HG03108 (cell line): ENCODE measurements at regions not wholly inside any gene's neighbourhood (a gene's known extent, or its start where the extent isn't known, plus 50 kb on each side); places are given as distances from the start of the nearest gene placed in this dataset.
"Not testable (repeated sequence)": the region's sequence is repeated elsewhere in the genome, so short reads cannot be mapped to it uniquely, and the experiment has no call there.

ENCODE experiments used
- ATAC-seq: cut with Tn5 transposase; IDR thresholded peaks from one replicate; pipeline ENCODE4 v1.9.1; 2021; ENCODE audit warnings: moderate library complexity; ENCODE audit not compliant: unreplicated experiment

DNA sequence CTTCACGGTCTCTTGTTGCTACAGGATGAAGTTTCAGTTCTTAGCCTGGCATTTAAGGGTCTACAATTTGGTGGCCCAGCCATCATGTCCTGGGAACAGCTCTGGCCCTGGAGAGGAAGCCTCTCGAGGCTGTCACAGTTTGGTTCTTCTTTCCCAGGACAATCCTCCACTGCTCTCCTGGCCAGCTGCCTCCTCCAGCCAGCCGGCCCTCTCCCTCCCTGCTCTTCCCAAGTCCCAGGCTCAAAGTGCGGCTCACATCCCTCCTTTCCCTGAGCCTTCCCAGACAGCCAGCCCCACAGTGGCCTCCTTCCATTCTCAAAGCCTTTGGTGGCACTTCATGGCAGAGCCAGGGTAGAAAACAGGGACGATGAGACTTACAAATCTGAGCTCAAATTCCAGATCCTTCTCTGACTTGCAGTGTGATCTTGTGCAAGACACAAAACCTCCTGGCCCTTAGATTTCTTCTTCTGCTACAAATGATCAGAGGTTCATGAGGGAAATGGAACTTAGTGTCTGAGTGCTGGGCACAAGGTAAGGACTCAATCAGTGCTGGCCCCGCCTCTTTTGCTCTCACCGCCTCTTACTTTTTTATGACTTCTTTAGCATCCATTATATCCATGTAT, 223.8 kb upstream of the ECI2 start:
- no peak for ATAC-seq

DNA sequence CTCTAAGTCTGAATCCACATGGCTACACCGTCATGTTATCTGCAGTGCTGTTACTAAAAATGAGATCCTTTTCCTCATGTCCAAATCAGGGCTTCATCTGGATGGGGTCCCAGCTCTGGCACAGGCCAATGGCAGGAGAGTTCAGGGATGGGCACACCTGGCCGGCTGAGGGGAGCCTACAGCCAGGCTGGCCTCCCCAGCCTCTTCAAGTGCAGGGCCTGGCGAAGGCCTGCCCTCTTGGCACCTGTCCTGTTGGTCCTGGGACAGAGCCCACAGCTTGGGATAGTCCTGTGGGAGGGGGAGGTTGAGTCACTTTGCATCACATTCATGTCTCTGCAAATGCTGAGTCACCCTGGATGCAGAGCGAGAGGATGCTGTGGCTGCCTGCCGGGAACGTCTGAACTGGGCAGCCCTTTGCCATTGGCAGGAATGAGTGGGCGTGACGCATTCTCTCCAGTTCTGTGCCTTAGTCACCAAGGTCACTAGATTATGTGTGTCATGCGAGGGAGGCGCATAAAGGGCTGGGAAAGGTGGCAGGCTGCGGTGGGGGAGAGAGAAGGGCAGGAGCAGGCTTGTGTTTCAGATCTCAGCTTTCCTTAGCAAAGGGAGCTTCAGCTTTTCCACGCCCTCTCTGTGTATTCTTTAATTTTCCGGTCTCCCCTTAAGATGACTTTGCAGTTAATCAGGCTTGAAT, 223.2 kb upstream of the ECI2 start:
- ATAC-seq, result no peak

DNA sequence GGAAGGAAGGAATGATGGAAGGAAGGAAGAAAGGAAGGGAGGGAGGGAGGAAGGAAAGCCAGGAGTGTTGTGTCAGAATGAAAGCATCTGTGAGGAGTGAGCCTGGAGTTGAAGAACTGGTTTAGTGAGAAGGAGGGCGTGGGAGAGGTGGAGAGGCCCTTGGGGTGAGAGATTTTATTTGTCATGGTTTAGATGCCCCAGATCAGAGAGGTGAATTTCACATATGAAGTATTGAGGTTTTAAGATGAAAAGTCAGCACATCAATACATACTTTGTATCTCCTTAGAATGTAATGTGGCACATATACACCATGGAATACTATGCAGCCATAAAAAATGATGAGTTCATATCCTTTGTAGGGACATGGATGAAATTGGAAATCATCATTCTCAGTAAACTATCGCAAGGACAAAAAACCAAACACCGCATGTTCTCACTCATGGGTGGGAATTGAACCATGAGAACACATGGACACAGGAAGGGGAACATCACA, 222.3 kb upstream of the ECI2 start:
- ATAC-seq, result not testable (repeated sequence)

DNA sequence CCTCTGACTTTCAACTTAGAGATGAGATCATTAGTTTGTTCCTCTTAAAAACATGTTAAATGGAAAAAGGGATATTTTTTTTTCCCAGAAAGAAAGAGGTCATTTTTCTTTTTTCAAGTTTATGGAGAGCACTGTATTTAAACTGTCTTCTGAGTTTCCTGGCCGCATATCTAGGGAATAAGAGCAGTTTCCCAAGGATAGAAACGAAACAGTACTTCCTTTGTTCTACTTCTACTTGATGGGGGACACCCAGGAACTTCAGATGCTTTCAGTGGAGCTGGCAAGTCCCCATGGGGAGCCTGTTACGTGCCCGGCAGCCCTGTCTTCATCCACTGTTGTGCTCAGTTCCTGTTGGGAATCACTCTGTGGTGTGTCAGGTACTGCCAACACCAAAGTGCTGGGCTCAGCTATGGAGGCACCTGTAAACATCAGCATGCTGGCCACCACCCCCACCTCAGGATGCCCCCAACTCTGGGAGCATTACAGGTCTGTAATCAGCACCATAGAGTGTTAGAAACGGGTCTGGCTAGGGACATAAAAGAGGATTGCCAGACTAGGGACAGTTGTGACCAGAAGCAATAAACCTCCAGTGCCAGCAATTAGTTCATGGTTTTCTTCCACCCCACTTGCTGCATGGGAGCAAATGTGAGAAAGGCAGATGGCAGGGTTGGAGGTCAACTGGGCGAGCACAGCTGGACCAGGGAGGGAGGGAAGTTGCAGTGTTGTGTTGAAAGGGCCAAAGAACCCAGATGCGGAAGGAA, 221.7 kb upstream of the ECI2 start:
- no peak for ATAC-seq

DNA sequence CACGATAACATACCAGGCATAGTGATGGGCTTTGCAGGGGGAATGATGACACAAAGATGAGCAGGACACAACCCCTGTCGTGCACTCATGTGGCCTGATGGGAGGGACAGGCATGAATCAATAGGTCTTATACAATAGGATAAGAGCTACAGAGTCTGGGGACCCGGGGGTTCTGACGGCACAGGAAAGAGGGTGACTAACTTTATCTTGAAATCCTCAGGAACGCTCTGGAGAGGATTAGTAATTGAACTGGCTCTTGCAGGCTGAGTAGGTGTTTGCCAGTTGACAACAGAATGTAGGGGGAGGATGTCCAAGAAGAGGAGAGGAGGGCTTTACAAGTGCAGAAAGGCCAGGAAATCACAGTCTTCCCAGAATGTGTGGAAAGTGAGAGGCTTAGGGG, 219.9 kb upstream of the ECI2 start:
- no peak for ATAC-seq

DNA sequence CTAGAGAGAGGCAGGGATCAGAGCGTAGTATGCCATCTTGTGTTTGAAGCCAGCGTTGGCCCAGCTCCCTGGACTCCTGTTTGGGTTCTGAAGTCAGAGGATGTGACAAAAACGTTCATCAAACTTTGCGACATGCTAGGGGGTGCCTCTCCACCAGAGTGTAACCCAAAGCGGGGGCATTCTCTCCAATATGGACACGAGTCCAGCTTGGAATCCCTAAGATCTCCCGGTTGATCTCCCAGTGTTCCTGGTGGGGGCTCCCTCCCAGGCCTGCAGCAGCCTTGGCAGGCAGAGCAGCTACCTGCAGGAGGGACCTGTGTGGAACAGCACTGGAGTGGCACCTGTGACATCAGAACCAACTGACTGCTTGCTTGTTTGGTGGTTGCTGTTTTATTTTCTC, 218.8 kb upstream of the ECI2 start:
- ATAC-seq, result no peak

DNA sequence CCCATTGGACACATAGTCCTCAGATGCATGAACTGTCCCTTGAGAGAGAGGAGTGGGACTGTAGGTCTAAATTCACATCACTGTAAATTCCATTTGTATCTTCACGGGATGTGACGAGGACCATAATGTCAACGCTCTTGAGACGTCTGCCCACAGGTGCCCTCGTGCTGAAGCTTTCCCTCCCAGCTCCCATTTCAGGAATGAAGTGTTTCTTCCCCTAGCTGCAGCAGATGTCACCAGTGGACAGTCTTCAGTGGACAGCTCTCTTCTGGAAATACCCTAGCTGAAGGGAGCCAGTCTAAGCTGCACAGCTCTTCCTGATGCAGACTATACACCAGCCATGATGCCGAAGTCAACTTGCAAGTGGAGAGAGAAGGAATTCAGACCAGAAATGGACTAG, 217.4 kb upstream of the ECI2 start:
- no peak for ATAC-seq

DNA sequence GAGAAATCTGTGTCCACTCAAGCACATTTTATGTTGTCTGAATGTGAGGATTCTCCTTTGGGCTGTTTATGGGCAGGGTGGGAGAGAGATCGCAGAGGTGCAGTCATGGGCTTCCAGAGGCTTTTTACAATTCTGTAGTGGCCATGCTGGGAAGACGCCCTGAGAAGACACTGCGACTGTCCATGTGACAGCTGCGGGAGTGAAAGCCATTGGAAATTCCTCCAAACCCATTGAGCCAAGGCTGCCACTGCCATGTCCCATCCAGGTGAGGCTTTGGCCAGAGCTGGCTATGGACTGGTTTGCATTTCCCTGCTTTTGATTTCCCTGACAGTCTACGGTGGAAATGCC, 216.9 kb upstream of the ECI2 start:
- no peak for ATAC-seq

DNA sequence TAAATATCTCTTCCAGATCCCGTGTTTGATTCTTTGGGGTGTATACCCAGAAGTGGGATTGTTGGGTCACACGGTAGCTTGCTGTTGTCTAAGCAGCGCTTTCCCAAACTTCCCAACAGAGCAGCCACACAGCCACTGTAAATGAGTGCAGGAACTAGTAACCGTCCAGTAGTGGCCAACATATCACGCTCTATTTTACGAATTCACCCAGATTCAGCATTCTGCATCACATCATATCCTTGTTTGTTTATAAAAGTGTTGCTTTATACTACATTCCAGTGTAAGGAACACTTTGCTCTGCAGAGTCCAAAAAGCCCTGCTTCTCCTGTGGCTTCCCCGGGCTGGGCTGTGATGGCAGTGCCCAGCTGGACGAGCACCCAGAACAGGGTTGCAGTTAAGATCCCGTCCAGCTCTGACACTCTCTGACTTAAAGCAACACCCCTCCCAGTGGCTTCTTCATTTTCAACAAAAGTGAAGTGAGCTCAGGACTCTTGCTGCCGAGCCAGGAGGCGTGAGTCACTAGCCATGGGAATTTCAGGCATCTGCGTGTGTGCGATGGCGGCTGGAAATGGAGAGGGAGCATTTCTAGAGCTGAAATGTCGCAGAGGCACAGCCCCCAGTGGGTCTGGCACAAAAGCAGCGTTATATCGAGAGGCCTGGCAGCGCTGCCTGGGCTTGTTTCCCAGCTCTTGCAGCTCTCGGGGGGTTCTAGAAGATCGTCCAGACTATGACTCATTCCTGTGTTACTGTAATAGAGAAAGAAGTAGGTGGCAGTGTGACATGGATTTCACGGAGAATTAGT, 216.3 kb upstream of the ECI2 start:
- no peak for ATAC-seq

DNA sequence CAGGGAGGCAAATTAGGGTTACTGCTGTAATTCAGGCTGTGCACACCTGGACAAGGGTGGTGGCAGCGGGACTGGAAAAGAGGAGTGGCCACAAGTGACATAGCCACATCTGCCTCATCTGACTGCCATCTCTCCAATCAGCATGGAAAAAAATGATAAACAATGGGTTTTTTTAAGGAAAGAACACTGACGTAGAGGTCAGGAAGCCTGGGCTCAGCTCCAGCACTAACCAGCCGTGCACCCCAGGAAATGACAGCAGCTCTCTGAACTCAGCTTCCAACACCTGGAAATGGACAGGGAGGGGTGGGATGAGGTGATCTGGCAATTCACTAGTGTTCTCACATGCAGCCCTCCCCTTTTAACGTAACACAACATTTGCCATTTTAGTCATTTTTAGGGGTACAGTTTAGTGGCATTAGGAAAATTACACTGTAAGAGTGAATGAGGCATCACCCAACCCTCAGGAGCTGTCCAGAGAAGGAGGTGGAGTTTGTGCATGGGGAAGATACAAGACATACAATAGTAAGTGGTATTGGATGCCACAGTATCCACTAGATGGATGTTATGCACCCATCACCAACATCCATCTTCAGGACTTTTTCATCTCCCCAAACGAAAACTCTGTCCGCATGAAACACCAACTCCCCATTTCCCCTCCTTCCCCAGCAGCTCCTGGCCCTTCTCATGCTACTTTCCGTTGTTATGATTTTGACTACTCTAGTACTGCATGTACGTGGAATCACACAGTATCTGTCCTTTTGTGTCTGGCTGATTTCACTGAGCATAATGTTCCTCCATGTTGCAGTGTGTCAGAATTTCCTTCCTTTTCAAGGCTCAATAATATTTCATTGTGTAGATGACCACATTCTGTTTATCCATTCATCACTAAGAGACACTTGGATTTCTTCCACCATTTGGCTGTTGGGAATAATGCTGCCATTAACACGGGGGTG, 215.5 kb upstream of the ECI2 start:
- ATAC-seq, result no peak

DNA sequence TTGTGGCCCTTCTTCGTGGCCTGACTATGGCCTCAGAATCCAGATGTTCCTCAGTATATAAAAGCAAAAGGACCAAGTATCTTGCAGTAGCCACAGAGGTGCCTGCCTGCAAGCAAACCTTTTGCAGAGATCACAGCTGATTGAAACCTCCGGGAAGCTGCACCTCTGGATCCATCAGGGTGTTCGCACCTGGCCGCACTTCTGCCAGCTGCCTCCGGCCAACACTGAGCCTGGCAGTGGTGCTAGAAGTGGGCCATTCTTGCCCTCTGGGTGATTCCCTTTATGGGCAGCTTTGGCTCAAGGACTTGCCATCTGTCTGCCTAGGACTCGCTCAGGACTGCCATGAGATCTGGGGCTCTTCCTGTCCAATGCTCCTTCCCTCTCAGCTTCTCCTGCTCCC, 214.6 kb upstream of the ECI2 start:
- no peak for ATAC-seq

DNA sequence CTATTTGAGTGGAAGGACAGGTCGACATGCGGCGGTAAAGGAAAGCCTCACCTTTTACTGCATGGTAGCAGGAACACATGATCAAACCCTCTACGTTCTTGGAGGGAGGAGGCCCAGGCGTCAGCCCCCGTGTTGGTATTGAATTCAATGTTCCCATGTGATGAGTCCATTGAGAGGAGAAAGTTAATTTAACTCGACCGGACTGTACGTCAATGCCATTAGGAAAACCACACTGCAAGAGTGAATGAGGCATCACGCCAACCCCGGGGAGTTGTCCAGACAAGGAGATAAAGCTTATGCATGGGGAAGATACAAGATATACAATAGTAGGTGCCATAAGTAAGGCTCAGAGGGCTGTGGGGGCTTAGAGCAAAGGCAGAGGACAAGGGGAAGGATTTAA, 213.9 kb upstream of the ECI2 start:
- no peak for ATAC-seq

DNA sequence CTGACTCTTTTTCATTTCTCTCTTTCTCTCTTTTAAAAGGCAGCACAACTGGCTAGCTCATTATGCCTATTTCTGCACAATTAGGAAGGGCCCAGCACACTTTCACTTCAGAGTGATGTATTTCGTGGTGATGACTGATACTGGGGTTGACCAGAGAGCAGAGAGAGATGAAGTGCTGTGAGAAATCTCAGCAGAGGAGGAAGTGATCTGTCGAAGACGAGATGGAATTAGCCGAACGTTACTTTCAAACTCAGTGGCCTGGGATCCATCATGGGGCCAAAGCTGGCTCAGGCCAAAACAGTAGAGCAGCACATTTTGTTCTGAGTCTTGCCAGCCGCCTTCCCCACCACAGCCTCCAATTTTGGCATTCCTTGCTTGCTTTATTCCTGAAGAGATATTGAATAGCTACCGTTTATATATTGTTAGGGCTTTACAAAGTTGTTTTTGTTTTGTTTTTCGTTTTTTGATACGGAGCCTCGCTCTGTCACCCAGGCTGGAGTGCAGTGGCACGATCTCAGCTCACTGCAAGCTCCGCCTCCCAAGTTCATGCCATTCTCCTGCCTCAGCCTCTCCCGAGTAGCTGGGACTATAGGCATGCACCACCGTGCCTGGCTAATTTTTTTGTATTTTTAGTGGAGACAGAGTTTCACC, 213.2 kb upstream of the ECI2 start:
- no peak for ATAC-seq

DNA sequence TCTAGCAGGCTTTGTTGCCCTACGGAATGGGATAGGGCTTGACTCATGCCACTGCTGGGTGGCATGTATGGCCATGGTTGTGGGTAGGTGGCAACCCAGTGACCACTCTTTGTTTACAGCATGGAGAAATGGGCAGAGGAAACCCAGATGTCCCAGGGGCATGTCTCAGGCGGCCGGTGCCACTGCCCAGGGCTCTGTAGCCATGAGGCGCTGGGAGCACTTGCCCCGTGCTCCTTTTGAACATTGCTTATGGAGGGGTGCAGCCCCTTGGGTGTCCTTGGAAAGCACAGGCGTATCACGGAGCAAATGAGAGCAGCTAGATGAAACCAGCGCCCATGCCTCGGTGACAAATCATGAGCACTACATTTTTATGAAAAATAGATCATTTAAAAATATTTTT, 212.5 kb upstream of the ECI2 start:
- no peak for ATAC-seq

DNA sequence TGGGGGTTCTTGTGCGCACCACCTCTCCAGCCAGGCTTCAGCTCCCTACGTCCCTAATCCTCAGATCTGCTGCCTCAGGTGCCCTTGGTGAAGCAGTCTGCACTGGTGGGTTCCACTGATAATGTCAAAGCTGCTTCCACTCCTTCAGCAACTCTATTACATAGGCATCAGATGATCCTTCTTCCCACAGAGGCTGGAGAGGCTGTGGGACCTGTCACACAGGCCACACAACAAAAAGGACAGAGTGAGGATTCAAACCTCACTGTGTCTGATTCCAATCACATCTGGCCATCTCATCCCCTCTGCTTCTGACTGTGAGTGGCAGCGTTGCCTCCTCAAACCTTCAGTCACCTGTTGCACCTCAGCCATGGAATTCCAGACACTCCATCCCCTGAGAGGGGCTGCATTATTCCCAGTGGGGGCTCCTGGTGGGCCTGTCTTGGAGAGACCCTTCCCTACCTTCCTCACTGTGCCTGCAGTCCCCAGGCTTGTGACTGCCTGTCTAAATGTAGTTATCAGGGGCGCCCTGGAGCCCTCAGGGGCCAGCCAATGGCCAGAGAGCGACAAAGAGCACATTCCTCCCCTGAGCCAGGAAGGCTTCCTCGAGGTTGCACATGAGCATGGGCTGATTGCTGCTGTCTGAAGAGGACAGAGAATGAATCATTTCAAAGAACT, 211.4 kb upstream of the ECI2 start:
- ATAC-seq, result no peak

DNA sequence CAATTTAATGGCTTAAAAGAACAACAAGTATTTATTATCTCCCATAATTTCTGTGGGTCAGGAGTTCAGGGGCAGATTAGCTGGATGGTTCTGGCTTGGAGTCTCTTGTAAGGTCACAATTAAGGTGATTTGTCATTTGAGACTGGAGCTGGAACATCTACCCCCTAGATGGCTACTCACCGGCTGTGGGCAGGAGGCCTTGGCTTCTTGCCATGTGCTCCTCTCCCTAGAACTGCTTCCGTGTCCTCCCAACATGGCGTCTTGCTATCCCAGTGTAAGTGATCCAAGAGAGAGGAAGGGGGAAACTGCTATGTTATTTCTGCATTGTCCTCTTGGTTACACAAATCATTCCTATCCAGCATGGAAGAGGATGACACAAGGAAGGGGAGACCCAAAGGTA, 210.2 kb upstream of the ECI2 start:
- ATAC-seq, result no peak

DNA sequence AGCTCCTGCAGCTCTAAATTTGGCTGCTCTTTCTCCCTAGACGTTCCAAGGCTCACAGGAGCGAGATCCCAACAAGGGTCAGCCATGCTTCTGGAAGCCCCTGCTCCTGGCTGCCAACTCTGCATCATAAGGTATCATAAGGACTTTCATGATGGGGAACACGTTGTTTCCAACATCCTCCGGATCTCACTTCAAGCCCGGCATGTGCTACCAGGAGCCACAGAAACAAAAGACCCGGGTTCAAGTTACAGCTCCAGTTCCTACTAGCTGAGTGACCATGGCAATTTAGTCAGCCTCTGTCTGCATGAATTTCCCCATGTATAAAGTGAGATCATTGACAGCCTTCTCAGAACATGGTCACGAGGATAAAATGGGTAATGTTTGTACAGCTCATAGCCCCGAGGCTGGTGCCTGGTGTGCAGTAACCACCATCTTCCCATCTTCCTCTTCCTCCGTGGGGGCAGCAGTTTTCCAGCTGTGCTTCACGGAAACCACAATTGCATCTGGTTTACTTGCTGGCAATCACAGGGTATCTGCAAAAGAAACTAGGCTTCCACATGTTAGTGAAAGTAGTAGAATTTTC, 209.0 kb upstream of the ECI2 start:
- no peak for ATAC-seq

DNA sequence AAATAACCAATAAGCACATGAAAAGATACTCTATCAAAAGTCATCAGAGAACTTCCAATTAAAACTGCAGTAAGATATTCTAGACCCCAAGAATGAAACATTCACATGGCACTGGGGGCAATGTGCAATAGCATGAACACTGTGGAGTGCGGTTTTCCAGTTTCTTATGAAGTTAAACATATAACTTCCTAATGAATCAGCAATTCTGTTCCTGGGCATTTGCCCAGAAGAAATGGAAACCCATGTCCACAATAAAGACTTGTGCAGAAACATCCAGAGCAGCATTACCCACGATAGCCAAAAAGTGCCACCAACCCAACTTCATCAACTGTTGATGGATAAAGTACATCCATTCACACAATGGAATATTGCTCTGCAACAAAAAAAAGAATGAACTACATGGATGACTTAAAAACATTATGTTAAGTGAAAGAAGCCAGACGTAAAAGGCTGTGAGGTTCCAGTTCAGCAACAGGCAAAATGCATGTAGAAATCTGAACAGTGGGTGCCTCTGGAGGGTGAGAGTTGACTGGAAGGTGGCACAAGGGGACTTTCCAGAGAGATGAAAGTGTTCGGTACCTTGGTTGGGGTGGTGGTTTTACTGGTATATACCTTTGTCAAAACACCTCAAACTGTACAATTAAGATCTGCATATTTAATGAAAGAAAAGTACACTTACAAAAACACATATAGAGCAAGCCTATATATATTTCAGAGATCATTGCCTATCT, 207.2 kb upstream of the ECI2 start:
- ATAC-seq, result no peak
